ENCODE measurements at regions not wholly inside any gene's neighbourhood (a gene's known extent, or its start where the extent isn't known, plus 50 kb on each side); places are given as distances from the start of the nearest gene placed in this dataset.

DNA sequence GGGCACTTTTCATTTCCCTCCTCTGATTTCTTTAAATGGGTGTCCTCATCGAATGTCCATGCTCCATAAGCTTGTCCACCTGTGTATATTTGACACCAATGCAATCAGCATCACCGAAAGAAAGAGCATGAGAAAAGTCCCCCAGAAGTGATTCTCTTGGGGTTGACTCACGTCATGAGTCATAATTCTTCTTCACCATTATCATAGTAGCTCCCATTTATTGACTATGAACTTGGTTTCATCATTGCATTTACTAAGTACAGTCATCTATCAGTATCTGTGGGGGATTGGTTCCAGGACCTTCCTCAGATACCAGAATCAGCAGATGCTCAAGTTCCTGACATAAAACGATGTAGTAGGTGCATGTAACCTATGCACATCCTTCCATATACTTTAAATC, 372.5 kb upstream of the CFAP20DC start:
- ChIA-PET POLR2A (ENCODE audit: low non-redundant PET) (no interaction called here), CTCF (no interaction called here)
- intact Hi-C loops (cut with micrococcal nuclease; ENCODE audit: unreplicated experiment), result no loop called here
- no peaks in the 10 kb centered on the region for H3K4me1 ChIP-seq (ENCODE audit: insufficient read depth, low read length, poor library complexity, severe bottlenecking)
- H3K4me3 ChIP-seq (ENCODE audit: low read depth, low read length, poor library complexity, severe bottlenecking), result no peak overlapping the region
- no TSS peak for BruUV-seq (replicated peaks)
- H3K9me3 ChIP-seq (ENCODE audit: low read depth, low read length, poor library complexity, severe bottlenecking), result no peaks in the 10 kb centered on the region
- TF ChIP-seq EZH2 (IDR thresholded peaks at IDR 0.05; ENCODE audit: borderline replicate concordance, low read depth, low read length, poor library complexity, severe bottlenecking), result no peak
- TF ChIP-seq, protein P1, sequence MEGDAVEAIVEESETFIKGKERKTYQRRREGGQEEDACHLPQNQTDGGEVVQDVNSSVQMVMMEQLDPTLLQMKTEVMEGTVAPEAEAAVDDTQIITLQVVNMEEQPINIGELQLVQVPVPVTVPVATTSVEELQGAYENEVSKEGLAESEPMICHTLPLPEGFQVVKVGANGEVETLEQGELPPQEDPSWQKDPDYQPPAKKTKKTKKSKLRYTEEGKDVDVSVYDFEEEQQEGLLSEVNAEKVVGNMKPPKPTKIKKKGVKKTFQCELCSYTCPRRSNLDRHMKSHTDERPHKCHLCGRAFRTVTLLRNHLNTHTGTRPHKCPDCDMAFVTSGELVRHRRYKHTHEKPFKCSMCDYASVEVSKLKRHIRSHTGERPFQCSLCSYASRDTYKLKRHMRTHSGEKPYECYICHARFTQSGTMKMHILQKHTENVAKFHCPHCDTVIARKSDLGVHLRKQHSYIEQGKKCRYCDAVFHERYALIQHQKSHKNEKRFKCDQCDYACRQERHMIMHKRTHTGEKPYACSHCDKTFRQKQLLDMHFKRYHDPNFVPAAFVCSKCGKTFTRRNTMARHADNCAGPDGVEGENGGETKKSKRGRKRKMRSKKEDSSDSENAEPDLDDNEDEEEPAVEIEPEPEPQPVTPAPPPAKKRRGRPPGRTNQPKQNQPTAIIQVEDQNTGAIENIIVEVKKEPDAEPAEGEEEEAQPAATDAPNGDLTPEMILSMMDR (conservative IDR thresholded peaks at IDR 0.05; ENCODE audit: low read depth, low read length), result no peak
- no peak overlapping the region for H3K27ac ChIP-seq (ENCODE audit: low read depth, low read length, poor library complexity, severe bottlenecking)
- H3K27me3 ChIP-seq (replicated peaks; ENCODE audit: insufficient read depth, low read depth, low read length, poor library complexity), result no peaks in the 10 kb centered on the region
- no peak for DNase-seq (ENCODE audit: low spot score)
- H3K36me3 ChIP-seq (ENCODE audit: insufficient read depth, low read length, poor library complexity, severe bottlenecking), result no peaks in the 10 kb centered on the region

DNA sequence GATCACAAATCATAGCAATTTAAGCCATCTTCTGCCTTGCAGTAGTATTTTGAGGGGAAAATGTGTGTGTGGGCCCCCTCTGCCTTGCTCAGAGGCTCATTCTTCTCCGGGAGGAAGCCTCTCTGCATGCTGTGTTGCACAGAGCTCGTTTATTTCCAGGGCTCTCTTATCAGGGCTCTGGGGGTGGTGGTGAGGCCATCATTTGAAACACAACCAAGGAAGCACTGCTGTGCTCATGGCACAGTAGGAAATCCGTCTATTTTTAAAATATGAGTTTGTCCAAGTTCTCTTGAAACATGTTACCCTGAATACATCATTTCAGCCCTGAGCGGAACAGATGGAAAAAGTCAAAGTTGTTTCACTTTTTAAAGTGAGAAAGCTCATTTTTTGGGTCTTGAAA, 369.0 kb upstream of the CFAP20DC start:
- no peaks in the 10 kb centered on the region for H3K9me3 ChIP-seq (ENCODE audit: low read depth, low read length, poor library complexity, severe bottlenecking)
- POLR2A ChIA-PET (ENCODE audit: low non-redundant PET), result no interaction called here
- H3K36me3 ChIP-seq (ENCODE audit: insufficient read depth, low read length, poor library complexity, severe bottlenecking), result no peaks in the 10 kb centered on the region
- DNase-seq (ENCODE audit: low spot score), result no peak
- no peak overlapping the region for H3K27ac ChIP-seq (ENCODE audit: low read depth, low read length, poor library complexity, severe bottlenecking)
- no peaks in the 10 kb centered on the region for H3K27me3 ChIP-seq (replicated peaks; ENCODE audit: insufficient read depth, low read depth, low read length, poor library complexity)
- BruUV-seq (replicated peaks), result no TSS peak
- TF ChIP-seq, protein P1 (conservative IDR thresholded peaks at IDR 0.05; ENCODE audit: low read depth, low read length), result no peak
- no peak for TF ChIP-seq EZH2 (IDR thresholded peaks at IDR 0.05; ENCODE audit: borderline replicate concordance, low read depth, low read length, poor library complexity, severe bottlenecking)
- no peak overlapping the region for H3K4me3 ChIP-seq (ENCODE audit: low read depth, low read length, poor library complexity, severe bottlenecking)
- intact Hi-C loops (cut with micrococcal nuclease; ENCODE audit: unreplicated experiment), result loop anchor here (10.0 kb wide), 1 partner anchor 104 kb away; no protein-coding TSS in a partner anchor
- CTCF ChIA-PET, result no interaction called here
- H3K4me1 ChIP-seq (ENCODE audit: insufficient read depth, low read length, poor library complexity, severe bottlenecking), result no peaks in the 10 kb centered on the region

DNA sequence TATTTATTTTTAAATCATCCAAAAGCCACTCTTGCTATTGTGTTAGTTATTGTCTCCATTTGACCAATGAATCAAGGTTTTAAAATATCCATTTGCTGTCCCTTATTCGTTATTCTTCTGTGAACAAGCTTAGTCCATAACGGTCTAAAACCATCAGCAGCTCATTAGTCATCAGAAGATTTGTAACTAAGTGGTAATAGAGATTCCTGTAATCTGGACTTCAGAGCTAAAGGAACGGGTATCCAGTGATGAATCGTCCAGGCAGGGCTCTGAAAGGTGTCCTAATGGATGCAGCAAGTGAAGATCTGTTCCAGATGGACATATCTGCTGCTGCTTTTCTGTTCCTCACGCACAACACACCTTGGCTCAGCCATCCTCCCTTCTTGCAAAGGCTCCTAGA, 362.7 kb upstream of the CFAP20DC start:
- H3K27ac ChIP-seq (ENCODE audit: low read depth, low read length, poor library complexity, severe bottlenecking), result no peak overlapping the region
- no TSS peak for BruUV-seq (replicated peaks)
- ChIA-PET CTCF (no interaction called here), POLR2A (ENCODE audit: low non-redundant PET) (no interaction called here)
- H3K4me3 ChIP-seq (ENCODE audit: low read depth, low read length, poor library complexity, severe bottlenecking), result no peak overlapping the region
- TF ChIP-seq, protein P1 (conservative IDR thresholded peaks at IDR 0.05; ENCODE audit: low read depth, low read length), result no peak
- no peak for TF ChIP-seq EZH2 (IDR thresholded peaks at IDR 0.05; ENCODE audit: borderline replicate concordance, low read depth, low read length, poor library complexity, severe bottlenecking)
- DNase-seq (ENCODE audit: low spot score), result no peak
- H3K4me1 ChIP-seq (ENCODE audit: insufficient read depth, low read length, poor library complexity, severe bottlenecking), result no peaks in the 10 kb centered on the region
- intact Hi-C loops (cut with micrococcal nuclease; ENCODE audit: unreplicated experiment), result loop anchor here (10.0 kb wide), 1 partner anchor 98 kb away; no protein-coding TSS in a partner anchor
- no peaks in the 10 kb centered on the region for H3K36me3 ChIP-seq (ENCODE audit: insufficient read depth, low read length, poor library complexity, severe bottlenecking)
- no peaks in the 10 kb centered on the region for H3K9me3 ChIP-seq (ENCODE audit: low read depth, low read length, poor library complexity, severe bottlenecking)
- H3K27me3 ChIP-seq (replicated peaks; ENCODE audit: insufficient read depth, low read depth, low read length, poor library complexity), result no peaks in the 10 kb centered on the region
